Kidney epithelial cell (primary cell): ENCODE measurements at regions not wholly inside any gene's neighbourhood (a gene's known extent, or its start where the extent isn't known, plus 50 kb on each side); places are given as distances from the start of the nearest gene placed in this dataset.

Experiments
- DNase-seq: peaks from one replicate; pipeline ENCODE4 v3.0.0-alpha.2; 2010; ENCODE audit warnings: low read depth
- H3K27me3 ChIP-seq: 2 replicates; pipeline ENCODE4 v1.6.0; 2011; ENCODE audit warnings: low read length; ENCODE audit not compliant: control insufficient read depth, insufficient read depth
- H3K36me3 ChIP-seq: 2 replicates; pipeline ENCODE4 v1.5.1; 2011; ENCODE audit warnings: low read length; ENCODE audit not compliant: control insufficient read depth, insufficient read depth
- H3K4me3 ChIP-seq: 2 replicates; pipeline ENCODE4 v1.5.1; 2011; ENCODE audit warnings: low read depth, mild to moderate bottlenecking, control low read depth, low read length
- CTCF ChIP-seq: IDR thresholded peaks from 2 replicates; pipeline ENCODE4 v1.5.1; 2011; ENCODE audit warnings: mild to moderate bottlenecking, moderate library complexity, low read length, control low read depth, inconsistent platforms; ENCODE audit not compliant: insufficient read depth, poor library complexity, severe bottlenecking

- H3K36me3 ChIP-seq, result no peaks in the 10 kb centered on the region
- DNase-seq, result no peak
- H3K4me3 ChIP-seq, result no peak overlapping the region
- TF ChIP-seq CTCF, result no peak
- H3K27me3 ChIP-seq, result no peaks in the 10 kb centered on the region
These were observed 344.1 kb upstream of the API5 start for GRCh38 chr11:42967653-42968052.

- no peak overlapping the region for H3K4me3 ChIP-seq
- no peak for TF ChIP-seq CTCF
- no peaks in the 10 kb centered on the region for H3K27me3 ChIP-seq
- H3K36me3 ChIP-seq, result no peaks in the 10 kb centered on the region
- DNase-seq, result no peak
These were observed 339.1 kb upstream of the API5 start for GRCh38 chr11:42972741-42973140.

- DNase-seq, result no peak
- Histone ChIP-seq H3K36me3 (no peaks in the 10 kb centered on the region), H3K4me3 (no peak overlapping the region), H3K27me3 (no peaks in the 10 kb centered on the region)
- TF ChIP-seq CTCF, result no peak
These were observed 337.2 kb upstream of the API5 start for GRCh38 chr11:42974510-42975179.

- no peak for TF ChIP-seq CTCF
- DNase-seq, result no peak
- no peak overlapping the region for H3K4me3 ChIP-seq
- no peaks in the 10 kb centered on the region for H3K27me3 ChIP-seq
- H3K36me3 ChIP-seq, result no peaks in the 10 kb centered on the region
These were observed 336.6 kb upstream of the API5 start for GRCh38 chr11:42975180-42975529.

GRCh38 chr11:42976636-42977217 lies 335.1 kb upstream of the API5 start:
- H3K4me3 ChIP-seq, result no peak overlapping the region
- no peak for DNase-seq
- H3K36me3 ChIP-seq, result no peaks in the 10 kb centered on the region
- H3K27me3 ChIP-seq, result no peaks in the 10 kb centered on the region
- TF ChIP-seq CTCF, result no peak

- no peak for TF ChIP-seq CTCF
These were observed 319.2 kb upstream of the API5 start for GRCh38 chr11:42992594-42992993.

More at GRCh38 chr11:42992594-42992993, 319.2 kb upstream of the API5 start:
- H3K27me3 ChIP-seq, result no peaks in the 10 kb centered on the region
- no peaks in the 10 kb centered on the region for H3K36me3 ChIP-seq
- no peak for DNase-seq
- no peak overlapping the region for H3K4me3 ChIP-seq
